Hepatocyte (in vitro differentiated cells): ENCODE measurements at regions not wholly inside any gene's neighbourhood (a gene's known extent, or its start where the extent isn't known, plus 50 kb on each side); places are given as distances from the start of the nearest gene placed in this dataset.

Experiments
- DNase-seq: peaks from one replicate; pipeline ENCODE4 v3.0.0-alpha.2; 2016; ENCODE audit warnings: low spot score
- H2AFZ ChIP-seq: fragments of 200-600 bp; sonication (generic); 2 replicates; pipeline ENCODE4 v1.6.0; 2016; ENCODE audit warnings: antibody characterized with exemption, mild to moderate bottlenecking
- H3K27ac ChIP-seq: fragments of 200-600 bp; sonication (generic); 2 replicates; pipeline ENCODE4 v1.5.1; 2016; ENCODE audit warnings: mild to moderate bottlenecking
- H3K27me3 ChIP-seq: fragments of 200-600 bp; sonication (generic); 2 replicates; pipeline ENCODE4 v1.6.1; 2016
- H3K36me3 ChIP-seq: fragments of 200-600 bp; sonication (generic); replicated peaks from 2 replicates; pipeline ENCODE4 v1.5.1; 2016; ENCODE audit warnings: low read depth; ENCODE audit not compliant: insufficient read depth
- H3K4me1 ChIP-seq: fragments of 200-600 bp; sonication (generic); 2 replicates; pipeline ENCODE4 v1.5.1; 2016; ENCODE audit warnings: mild to moderate bottlenecking, moderate library complexity; ENCODE audit not compliant: insufficient read depth
- H3K4me2 ChIP-seq: fragments of 200-600 bp; sonication (generic); 2 replicates; pipeline ENCODE4 v1.6.0; 2016
- H3K4me3 ChIP-seq: fragments of 200-600 bp; sonication (generic); 2 replicates; pipeline ENCODE4 v1.5.1; 2016; ENCODE audit warnings: mild to moderate bottlenecking
- H3K79me2 ChIP-seq: fragments of 200-600 bp; sonication (generic); 2 replicates; pipeline ENCODE4 v1.6.0; 2017; ENCODE audit warnings: mild to moderate bottlenecking
- H3K9me2 ChIP-seq: fragments of 200-600 bp; sonication (generic); replicated peaks from 2 replicates; pipeline ENCODE4 v1.6.0; 2017; ENCODE audit warnings: mild to moderate bottlenecking; ENCODE audit not compliant: insufficient read depth
- H3K9me3 ChIP-seq: fragments of 200-600 bp; sonication (generic); 2 replicates; pipeline ENCODE4 v1.5.1; 2016; ENCODE audit warnings: low read depth, mild to moderate bottlenecking
- H4K20me1 ChIP-seq: fragments of 200-600 bp; sonication (generic); 2 replicates; pipeline ENCODE4 v1.6.0; 2016; ENCODE audit warnings: mild to moderate bottlenecking; ENCODE audit not compliant: insufficient read depth, poor library complexity, severe bottlenecking
- EZH2 ChIP-seq: fragments of 200-600 bp; sonication (generic); IDR thresholded peaks from 2 replicates; pipeline ENCODE4 v1.6.1; 2016; ENCODE audit warnings: antibody characterized with exemption, mild to moderate bottlenecking, borderline replicate concordance
- EZH2phosphoT487 ChIP-seq: fragments of 200-600 bp; sonication (generic); IDR thresholded peaks from one replicate; pipeline ENCODE4 v1.6.1; 2018; ENCODE audit warnings: antibody characterized with exemption, mild to moderate bottlenecking, low read depth, moderate library complexity; ENCODE audit not compliant: unreplicated experiment, severe bottlenecking
- WGBS: methylation state at CpG from one replicate; pipeline ENCODE4 v1.1.6; 2016; ENCODE audit warnings: low lambda C conversion rate; ENCODE audit errors: missing lambda C conversion rate; 5-methylcytosine and 5-hydroxymethylcytosine counted together
- TF ChIP-seq, protein P1 (sequence below): fragments of 200-600 bp; sonication (generic); IDR thresholded peaks from 2 replicates; pipeline ENCODE4 v1.5.1; 2016; ENCODE audit warnings: antibody characterized with exemption, mild to moderate bottlenecking; ENCODE audit not compliant: poor library complexity

- Histone ChIP-seq H3K9me2 (no peaks in the 10 kb centered on the region), H3K4me1 (no peaks in the 10 kb centered on the region), H3K4me2 (no peak overlapping the region), H3K9me3 (no peaks in the 10 kb centered on the region), H2AFZ (no peak overlapping the region), H3K27me3 (no peaks in the 10 kb centered on the region), H3K4me3 (no peak overlapping the region), H3K79me2 (no peaks in the 10 kb centered on the region), H4K20me1 (no peaks in the 10 kb centered on the region), H3K36me3 (no peaks in the 10 kb centered on the region), H3K27ac (no peak overlapping the region)
- TF ChIP-seq EZH2 (no peak), EZH2phosphoT487 (no peak)
- TF ChIP-seq, protein P1, sequence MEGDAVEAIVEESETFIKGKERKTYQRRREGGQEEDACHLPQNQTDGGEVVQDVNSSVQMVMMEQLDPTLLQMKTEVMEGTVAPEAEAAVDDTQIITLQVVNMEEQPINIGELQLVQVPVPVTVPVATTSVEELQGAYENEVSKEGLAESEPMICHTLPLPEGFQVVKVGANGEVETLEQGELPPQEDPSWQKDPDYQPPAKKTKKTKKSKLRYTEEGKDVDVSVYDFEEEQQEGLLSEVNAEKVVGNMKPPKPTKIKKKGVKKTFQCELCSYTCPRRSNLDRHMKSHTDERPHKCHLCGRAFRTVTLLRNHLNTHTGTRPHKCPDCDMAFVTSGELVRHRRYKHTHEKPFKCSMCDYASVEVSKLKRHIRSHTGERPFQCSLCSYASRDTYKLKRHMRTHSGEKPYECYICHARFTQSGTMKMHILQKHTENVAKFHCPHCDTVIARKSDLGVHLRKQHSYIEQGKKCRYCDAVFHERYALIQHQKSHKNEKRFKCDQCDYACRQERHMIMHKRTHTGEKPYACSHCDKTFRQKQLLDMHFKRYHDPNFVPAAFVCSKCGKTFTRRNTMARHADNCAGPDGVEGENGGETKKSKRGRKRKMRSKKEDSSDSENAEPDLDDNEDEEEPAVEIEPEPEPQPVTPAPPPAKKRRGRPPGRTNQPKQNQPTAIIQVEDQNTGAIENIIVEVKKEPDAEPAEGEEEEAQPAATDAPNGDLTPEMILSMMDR, result no peak
- DNase-seq, result no peak
- WGBS, result 96% methylated on average over 6 of the region's 6 CpGs
Measured at GRCh38 chr2:44075541-44075940, 79.8 kb upstream of the LRPPRC start.

DNA sequence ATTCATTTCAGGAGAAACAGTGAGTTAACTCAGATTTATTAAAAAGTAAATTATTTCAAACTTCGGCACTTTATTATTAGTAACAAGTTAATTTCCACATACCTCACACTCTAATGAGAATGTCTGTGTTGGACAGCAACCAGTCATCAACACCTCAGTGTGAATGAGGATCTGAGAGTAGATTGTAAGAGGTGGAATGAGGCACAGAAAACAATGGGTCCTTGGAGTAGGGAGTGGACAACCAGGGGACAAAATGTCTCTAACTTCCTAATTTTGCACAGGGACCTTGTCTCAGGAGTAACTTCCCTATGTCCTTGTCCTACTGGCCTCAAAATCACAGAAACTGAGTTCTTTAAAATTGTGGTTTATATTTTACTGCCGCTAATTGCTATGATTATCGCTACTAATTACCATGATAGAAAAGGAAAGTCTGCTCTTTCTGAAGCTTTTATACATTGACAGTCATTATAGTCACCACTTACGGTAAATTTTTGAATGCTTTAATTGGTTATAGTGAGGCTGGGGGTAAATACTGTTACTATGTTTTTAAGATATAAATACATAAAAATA lies 82.2 kb upstream of the LRPPRC start:
- Histone ChIP-seq H3K4me3 (no peak overlapping the region), H3K9me2 (no peaks in the 10 kb centered on the region), H3K79me2 (no peaks in the 10 kb centered on the region), H3K9me3 (no peaks in the 10 kb centered on the region), H3K36me3 (no peaks in the 10 kb centered on the region), H4K20me1 (no peaks in the 10 kb centered on the region), H2AFZ (no peak overlapping the region), H3K27ac (no peak overlapping the region), H3K4me1 (no peaks in the 10 kb centered on the region), H3K4me2 (no peak overlapping the region), H3K27me3 (no peaks in the 10 kb centered on the region)
- WGBS, result 66% methylated on average over 4 of the region's 4 CpGs
- TF ChIP-seq, protein P1, result no peak
- TF ChIP-seq EZH2phosphoT487 (no peak), EZH2 (no peak)
- no peak for DNase-seq

GRCh38 chr2:44079686-44080085 lies 83.9 kb upstream of the LRPPRC start:
- H3K27ac ChIP-seq, result no peak overlapping the region
- DNase-seq, result no peak
- no peaks in the 10 kb centered on the region for H3K79me2 ChIP-seq
- no peaks in the 10 kb centered on the region for H4K20me1 ChIP-seq
- TF ChIP-seq EZH2phosphoT487, result no peak
- TF ChIP-seq, protein P1, result no peak
- no peak for TF ChIP-seq EZH2
- no peaks in the 10 kb centered on the region for H3K36me3 ChIP-seq
- H3K9me2 ChIP-seq, result no peaks in the 10 kb centered on the region
- WGBS, result 51% methylated on average over 3 of the region's 3 CpGs
- H3K27me3 ChIP-seq, result no peaks in the 10 kb centered on the region
- no peaks in the 10 kb centered on the region for H3K9me3 ChIP-seq
- H3K4me2 ChIP-seq, result no peak overlapping the region
- H3K4me1 ChIP-seq, result no peaks in the 10 kb centered on the region
- no peak overlapping the region for H3K4me3 ChIP-seq
- no peak overlapping the region for H2AFZ ChIP-seq

DNA sequence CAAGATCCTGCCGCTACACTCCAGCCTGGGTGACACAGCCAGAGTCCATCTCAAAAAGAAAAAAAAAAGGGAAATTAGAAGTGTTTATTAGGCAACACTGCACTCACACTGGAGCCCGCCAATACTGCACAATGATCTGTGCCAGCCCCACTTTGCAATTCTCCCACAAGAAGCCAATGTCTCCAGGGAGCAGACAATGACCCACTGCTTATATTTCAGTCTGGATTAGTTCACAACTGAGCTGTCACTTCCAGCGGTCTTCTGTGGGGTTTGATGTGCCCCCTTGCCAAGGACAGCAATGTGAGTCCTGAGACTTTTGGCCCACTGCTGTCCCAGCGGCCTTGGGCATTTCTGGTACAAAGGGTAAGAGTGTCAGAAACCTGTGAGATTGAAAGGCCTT lies 85.6 kb upstream of the PPM1B start:
- Histone ChIP-seq H3K36me3 (no peaks in the 10 kb centered on the region), H3K9me2 (no peaks in the 10 kb centered on the region), H3K4me3 (no peak overlapping the region), H3K27me3 (no peaks in the 10 kb centered on the region), H3K4me2 (no peak overlapping the region), H4K20me1 (no peaks in the 10 kb centered on the region), H3K9me3 (no peaks in the 10 kb centered on the region), H3K4me1 (no peaks in the 10 kb centered on the region), H3K79me2 (no peaks in the 10 kb centered on the region), H2AFZ (no peak overlapping the region), H3K27ac (no peak overlapping the region)
- TF ChIP-seq, protein P1, result no peak
- TF ChIP-seq EZH2 (no peak), EZH2phosphoT487 (no peak)
- DNase-seq, result no peak
- 93% methylated on average over 4 of the region's 4 CpGs for WGBS
